ENCODE measurements at regions not wholly inside any gene's neighbourhood (a gene's known extent, or its start where the extent isn't known, plus 50 kb on each side); places are given as distances from the start of the nearest gene placed in this dataset.
A peak's percentile ranks its signal among the peaks of the same experiment; 100 is the strongest.
"Not testable (repeated sequence)": the region's sequence is repeated elsewhere in the genome, so short reads cannot be mapped to it uniquely, and the experiment has no call there.

DNA sequence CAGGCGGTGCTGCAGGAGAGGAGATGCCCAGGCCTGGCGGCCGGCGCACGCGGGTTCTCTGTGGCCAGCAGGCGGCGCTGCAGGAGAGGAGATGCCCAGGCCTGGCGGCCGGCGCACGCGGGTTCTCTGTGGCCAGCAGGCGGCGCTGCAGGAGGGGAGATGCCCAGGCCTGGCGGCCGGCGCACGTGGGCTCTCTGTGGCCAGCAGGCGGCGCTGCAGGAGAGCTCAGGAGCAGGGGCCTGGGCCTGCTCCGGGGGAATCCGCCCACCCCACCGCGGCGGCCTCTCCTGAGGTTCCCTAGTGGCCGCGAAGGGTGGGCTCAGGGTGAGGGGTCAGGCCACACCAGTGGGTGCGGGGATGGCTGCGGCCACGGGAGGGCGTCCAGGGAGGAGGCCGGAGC lies 75.9 kb downstream of the OR4F16 start:
- not testable (repeated sequence) for DNase-seq (ENCODE audit: low read depth); H3K4me3 ChIP-seq (ENCODE audit: control insufficient read depth, low read depth, low read length)

DNA sequence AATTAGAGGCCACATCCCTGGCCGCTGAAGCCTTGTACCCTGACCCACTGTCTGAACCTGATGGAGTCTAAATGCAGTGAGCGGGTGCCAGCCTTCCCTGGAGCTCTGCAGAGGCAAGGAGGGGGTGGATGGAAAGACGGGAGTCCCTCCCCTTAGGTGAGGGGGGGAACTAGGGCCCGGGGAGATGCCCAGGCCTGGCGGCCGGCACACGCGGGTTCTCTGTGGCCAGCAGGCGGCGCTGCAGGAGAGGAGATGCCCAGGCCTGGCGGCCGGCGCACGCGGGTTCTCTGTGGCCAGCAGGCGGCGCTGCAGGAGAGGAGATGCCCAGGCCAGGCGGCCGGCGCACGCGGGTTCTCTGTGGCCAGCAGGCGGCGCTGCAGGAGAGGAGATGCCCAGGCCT lies 77.3 kb downstream of the OR4F16 start:
- DNase-seq (ENCODE audit: low read depth); H3K4me3 ChIP-seq (ENCODE audit: control insufficient read depth, low read depth, low read length): not testable (repeated sequence)

DNA sequence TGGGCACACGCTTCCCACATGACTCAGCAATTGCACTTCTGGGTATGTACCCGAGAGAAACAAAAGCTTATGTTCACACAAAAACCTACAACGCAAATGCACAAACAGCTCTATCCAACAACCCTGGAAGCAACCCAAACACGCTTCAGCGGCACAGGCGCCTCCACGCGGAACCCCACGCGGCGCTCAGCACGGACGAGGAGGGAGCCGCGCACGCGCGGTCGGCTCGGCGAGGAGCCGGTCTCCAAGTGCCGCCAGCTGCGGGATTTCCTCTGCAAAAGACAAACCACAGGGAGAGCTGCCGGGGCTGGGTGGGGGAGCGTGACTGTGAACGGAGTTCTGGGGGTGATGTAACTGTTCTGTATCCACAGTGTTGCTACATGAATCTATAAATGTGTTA lies 81.2 kb downstream of the OR4F16 start:
- not testable (repeated sequence) for H3K4me3 ChIP-seq (ENCODE audit: control insufficient read depth, low read depth, low read length); DNase-seq (ENCODE audit: low read depth)

DNA sequence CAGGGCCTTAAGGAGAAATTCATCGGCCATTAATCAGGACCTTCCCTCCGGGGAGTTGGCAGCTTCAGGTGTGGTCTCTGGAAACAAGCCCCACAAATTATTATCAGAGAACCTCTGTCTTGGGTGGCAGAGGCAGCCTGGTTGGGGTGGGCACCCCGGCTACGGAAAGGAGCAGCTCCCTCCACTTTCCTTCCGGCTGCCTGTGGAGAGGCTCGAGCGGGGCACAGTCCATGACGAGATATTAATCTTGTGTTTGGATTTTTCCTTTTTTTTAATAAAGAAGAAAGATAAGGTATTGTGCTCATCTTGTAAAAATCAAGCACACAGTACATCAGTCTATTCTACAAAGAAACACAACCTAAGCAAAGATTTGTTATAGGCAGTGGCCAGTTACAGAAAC lies 98.2 kb downstream of the OR4F16 start:
- not testable (repeated sequence) for H3K4me3 ChIP-seq (ENCODE audit: control insufficient read depth, low read depth, low read length); DNase-seq (ENCODE audit: low read depth)

DNA sequence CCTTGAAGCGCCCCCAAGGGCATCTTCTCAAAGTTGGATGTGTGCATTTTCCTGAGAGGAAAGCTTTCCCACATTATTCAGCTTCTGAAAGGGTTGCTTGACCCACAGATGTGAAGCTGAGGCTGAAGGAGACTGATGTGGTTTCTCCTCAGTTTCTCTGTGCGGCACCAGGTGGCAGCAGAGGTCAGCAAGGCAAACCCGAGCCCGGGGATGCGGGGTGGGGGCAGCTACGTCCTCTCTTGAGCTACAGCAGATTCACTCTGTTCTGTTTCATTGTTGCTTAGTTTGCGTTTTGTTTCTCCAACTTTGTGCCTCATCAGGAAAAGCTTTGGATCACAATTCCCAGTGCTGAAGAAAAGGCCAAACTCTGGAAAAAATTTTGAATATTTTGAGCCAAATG lies 100.5 kb downstream of the OR4F16 start:
- H3K4me3 ChIP-seq (ENCODE audit: control insufficient read depth, low read depth, low read length); DNase-seq (ENCODE audit: low read depth): not testable (repeated sequence)
- TF ChIP-seq, protein P1, sequence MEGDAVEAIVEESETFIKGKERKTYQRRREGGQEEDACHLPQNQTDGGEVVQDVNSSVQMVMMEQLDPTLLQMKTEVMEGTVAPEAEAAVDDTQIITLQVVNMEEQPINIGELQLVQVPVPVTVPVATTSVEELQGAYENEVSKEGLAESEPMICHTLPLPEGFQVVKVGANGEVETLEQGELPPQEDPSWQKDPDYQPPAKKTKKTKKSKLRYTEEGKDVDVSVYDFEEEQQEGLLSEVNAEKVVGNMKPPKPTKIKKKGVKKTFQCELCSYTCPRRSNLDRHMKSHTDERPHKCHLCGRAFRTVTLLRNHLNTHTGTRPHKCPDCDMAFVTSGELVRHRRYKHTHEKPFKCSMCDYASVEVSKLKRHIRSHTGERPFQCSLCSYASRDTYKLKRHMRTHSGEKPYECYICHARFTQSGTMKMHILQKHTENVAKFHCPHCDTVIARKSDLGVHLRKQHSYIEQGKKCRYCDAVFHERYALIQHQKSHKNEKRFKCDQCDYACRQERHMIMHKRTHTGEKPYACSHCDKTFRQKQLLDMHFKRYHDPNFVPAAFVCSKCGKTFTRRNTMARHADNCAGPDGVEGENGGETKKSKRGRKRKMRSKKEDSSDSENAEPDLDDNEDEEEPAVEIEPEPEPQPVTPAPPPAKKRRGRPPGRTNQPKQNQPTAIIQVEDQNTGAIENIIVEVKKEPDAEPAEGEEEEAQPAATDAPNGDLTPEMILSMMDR (conservative IDR thresholded peaks at IDR 0.05; ENCODE audit: control insufficient read depth, insufficient read depth, low read depth, low read length), result peak; percentile 7

Measured in fibroblast of mammary gland (primary cell).